ENCODE measurements at regions not wholly inside any gene's neighbourhood (a gene's known extent, or its start where the extent isn't known, plus 50 kb on each side); places are given as distances from the start of the nearest gene placed in this dataset.

DNA sequence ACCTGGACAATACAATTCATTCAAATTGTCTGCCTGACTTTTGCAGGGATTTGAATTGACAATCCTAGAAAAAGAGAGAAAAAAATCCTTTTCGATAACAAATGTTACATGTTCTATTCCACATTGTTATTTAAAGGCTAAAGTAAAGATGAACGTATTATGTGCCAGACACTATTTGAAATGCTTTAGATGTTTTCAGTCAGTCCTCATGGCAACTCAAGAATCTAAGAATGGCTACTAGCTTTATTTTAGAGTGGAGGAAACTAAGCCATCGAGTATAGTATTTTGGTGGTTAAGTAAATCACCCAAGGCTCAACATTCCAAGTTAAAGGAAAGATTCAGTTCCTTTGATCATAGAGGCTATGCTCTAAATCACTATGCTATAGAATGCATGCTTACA lies 558.6 kb upstream of the MAN1A1 start:
- no peaks in the 10 kb centered on the region for H3K27me3 Mint-ChIP-seq
- no peak for DNase-seq
- H3K4me1 Mint-ChIP-seq (ENCODE audit: low read depth): no peaks in the 10 kb centered on the region
- no peaks in the 10 kb centered on the region for H3K36me3 Mint-ChIP-seq (ENCODE audit: low read depth)
- no peak overlapping the region for H3K4me3 Mint-ChIP-seq
- H3K9me3 Mint-ChIP-seq: peaks cover 2% of the 10 kb centered on the region
- no peak overlapping the region for H3K27ac Mint-ChIP-seq

DNA sequence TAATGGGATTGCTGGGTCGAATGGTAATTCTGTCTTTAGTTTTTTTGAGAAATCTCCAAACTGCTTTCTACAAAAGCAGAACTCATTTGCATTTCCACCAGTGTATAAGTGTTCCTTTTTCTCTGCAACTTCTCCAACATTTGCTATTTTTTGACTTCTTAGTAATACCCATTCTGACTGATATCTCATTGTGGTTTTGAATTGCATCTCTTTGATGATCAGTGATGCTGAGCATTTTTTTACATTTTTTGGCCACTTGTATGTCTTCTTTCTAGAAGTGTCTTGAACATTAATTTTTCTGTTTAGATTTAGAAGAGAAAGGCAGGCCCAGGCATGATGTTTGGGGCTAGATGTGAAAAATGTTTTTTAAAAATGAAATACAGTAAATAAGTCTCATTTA lies 553.1 kb upstream of the MAN1A1 start:
- Mint-ChIP-seq H3K4me1 (ENCODE audit: low read depth) (no peaks in the 10 kb centered on the region), H3K9me3 (no peaks in the 10 kb centered on the region), H3K36me3 (ENCODE audit: low read depth) (no peaks in the 10 kb centered on the region), H3K4me3 (no peak overlapping the region), H3K27ac (no peak overlapping the region), H3K27me3 (peaks cover 2% of the 10 kb centered on the region)
- no peak for DNase-seq

DNA sequence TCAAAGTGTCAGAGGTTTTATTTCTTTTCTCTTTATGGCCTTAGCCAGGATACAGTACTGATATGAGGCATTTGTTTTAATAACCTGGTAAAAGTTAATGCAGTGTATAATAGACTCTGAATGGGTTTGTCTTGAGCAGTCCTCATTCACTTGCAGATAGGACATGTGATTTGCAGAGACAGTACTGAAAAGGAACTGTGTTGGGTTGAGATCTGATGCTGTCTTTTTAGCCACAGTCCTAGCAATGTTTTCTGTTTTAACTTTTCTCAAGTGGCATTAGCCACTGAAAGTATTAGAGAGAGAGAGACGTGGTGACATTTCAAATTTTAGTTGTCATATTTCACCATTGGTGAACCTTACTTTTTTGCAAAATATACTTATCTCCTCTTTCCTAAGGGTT lies 547.2 kb upstream of the MAN1A1 start:
- Mint-ChIP-seq H3K36me3 (ENCODE audit: low read depth) (no peaks in the 10 kb centered on the region), H3K4me3 (no peak overlapping the region), H3K27me3 (no peaks in the 10 kb centered on the region), H3K9me3 (no peaks in the 10 kb centered on the region), H3K27ac (no peak overlapping the region), H3K4me1 (ENCODE audit: low read depth) (no peaks in the 10 kb centered on the region)
- DNase-seq: no peak

DNA sequence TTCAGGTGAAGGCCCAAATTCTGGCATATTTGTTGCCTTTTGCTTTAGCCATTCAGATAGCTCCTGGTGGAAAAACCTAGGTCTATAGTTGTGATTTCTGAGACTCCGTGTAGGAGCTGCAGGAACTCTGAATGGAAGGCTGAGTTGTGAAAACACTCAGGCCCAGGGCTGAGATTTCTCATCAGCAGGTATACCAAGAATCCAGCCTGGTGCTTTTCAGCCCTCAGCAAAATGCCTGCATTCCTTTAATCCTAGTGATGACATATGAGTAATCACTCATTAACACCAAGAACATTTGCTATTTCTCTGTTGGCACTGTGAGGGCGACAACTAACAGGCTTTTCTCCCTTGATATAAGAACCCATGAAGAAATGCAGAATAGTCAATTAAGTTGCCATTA lies 546.1 kb upstream of the MAN1A1 start:
- H3K4me3 Mint-ChIP-seq: no peak overlapping the region
- H3K36me3 Mint-ChIP-seq (ENCODE audit: low read depth): no peaks in the 10 kb centered on the region
- H3K4me1 Mint-ChIP-seq (ENCODE audit: low read depth): no peaks in the 10 kb centered on the region
- no peaks in the 10 kb centered on the region for H3K27me3 Mint-ChIP-seq
- no peaks in the 10 kb centered on the region for H3K9me3 Mint-ChIP-seq
- no peak for DNase-seq
- no peak overlapping the region for H3K27ac Mint-ChIP-seq

DNA sequence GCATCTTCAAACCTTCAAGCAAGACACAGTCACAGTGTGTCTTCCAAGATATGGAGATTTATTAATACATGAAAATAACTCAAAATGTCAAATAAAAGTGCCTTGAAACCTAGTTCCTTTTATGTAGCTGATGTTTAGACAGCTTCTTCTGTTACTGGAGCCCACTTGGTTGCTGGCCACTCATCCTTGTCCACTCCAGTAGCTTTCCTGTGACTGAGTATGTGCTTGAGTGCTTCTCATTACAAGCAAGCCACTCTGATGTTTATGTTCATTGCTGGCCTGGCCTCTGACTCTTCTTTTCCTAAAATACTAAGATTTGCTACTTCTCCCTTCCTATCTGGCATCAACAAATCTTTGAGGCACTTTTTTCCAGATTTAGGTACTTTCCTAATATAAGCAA lies 545.2 kb upstream of the MAN1A1 start:
- no peak for DNase-seq
- H3K27ac Mint-ChIP-seq: no peak overlapping the region
- H3K27me3 Mint-ChIP-seq: no peaks in the 10 kb centered on the region
- H3K4me1 Mint-ChIP-seq (ENCODE audit: low read depth): no peaks in the 10 kb centered on the region
- H3K9me3 Mint-ChIP-seq: no peaks in the 10 kb centered on the region
- no peak overlapping the region for H3K4me3 Mint-ChIP-seq
- no peaks in the 10 kb centered on the region for H3K36me3 Mint-ChIP-seq (ENCODE audit: low read depth)

DNA sequence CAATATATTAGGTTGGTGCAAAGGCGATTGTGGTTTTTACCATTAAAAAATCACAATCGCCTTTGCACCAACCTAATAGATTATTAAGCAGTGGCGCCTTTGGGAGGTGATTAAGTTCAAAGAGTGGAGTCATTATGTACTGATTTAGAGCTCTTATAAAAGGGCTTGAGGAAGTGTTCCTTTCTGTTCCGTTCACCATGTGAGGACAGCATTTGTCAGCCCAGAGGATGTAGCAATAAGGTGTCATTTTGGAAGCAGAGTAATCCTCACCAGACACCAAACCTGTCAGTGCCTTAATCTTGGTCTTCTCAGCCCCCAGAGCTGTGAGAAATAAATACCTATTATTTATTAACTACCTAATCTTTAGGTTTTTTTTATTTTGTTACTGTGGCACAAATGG lies 542.1 kb upstream of the MAN1A1 start:
- no peaks in the 10 kb centered on the region for H3K27me3 Mint-ChIP-seq
- no peaks in the 10 kb centered on the region for H3K36me3 Mint-ChIP-seq (ENCODE audit: low read depth)
- DNase-seq: no peak
- no peaks in the 10 kb centered on the region for H3K4me1 Mint-ChIP-seq (ENCODE audit: low read depth)
- H3K27ac Mint-ChIP-seq: no peak overlapping the region
- no peak overlapping the region for H3K4me3 Mint-ChIP-seq
- no peaks in the 10 kb centered on the region for H3K9me3 Mint-ChIP-seq

DNA sequence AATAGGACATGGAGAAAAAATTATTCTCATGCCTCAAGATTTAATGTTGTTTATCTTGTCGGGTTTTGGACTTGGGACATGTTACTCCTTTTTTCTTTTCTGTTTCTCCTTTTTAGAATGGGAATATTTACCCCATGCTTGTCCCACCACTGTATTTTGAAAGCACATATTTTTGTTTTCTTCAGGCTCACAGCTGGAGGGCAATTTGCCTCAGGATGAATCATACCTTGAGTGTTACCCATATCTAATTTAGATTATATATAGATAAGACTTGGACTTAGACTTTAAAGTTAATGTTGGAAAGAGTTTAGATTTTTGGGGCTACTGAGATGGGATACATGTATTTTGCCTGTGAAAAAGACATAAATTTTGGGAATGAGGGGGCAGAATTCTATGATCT lies 541.6 kb upstream of the MAN1A1 start:
- H3K27ac Mint-ChIP-seq: no peak overlapping the region
- H3K9me3 Mint-ChIP-seq: no peaks in the 10 kb centered on the region
- H3K4me1 Mint-ChIP-seq (ENCODE audit: low read depth): no peaks in the 10 kb centered on the region
- H3K36me3 Mint-ChIP-seq (ENCODE audit: low read depth): no peaks in the 10 kb centered on the region
- DNase-seq: no peak
- no peak overlapping the region for H3K4me3 Mint-ChIP-seq
- H3K27me3 Mint-ChIP-seq: no peaks in the 10 kb centered on the region

DNA sequence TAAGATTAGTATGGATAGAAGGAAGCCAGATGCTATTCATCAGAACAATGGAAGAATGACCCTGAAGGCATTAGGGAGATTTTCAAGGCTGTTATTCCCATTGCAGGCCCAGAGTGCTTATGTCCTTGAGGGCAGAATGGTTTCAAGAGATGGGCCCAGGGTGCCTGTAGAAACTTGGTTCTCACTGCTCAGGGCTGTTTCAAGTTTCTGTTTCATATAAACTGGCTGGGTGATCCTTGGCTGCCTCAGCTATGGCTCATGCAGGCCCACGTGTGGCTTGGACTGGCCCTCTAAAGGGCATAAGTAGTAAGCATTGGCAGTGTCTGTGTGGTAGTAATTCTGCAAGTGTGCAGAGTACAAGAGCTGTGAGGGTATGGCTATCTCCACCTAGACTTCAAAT lies 540.9 kb upstream of the MAN1A1 start:
- Mint-ChIP-seq H3K4me1 (ENCODE audit: low read depth) (no peaks in the 10 kb centered on the region), H3K27ac (no peak overlapping the region), H3K27me3 (no peaks in the 10 kb centered on the region), H3K36me3 (ENCODE audit: low read depth) (no peaks in the 10 kb centered on the region), H3K4me3 (no peak overlapping the region), H3K9me3 (no peaks in the 10 kb centered on the region)
- no peak for DNase-seq

DNA sequence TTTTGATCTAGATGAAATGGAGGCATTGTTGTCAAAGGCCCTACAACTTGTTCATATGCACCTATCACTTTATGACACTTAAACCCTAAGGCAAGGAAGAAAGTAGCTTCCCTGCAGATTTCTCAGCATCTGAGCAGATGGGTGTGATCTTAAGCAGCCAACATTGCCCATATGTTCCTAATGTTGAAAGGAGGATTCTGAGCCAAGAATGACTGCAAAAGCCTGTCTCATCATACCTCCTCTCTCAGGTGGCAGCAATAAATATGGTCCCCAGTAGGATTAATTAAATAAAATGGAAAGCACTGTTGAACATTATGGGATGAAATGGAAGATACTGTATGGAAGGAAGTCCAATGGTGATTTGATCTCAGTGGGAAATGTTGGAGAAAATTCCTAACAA lies 538.1 kb upstream of the MAN1A1 start:
- H3K4me3 Mint-ChIP-seq: no peak overlapping the region
- H3K36me3 Mint-ChIP-seq (ENCODE audit: low read depth): no peaks in the 10 kb centered on the region
- H3K27me3 Mint-ChIP-seq: no peaks in the 10 kb centered on the region
- H3K27ac Mint-ChIP-seq: no peak overlapping the region
- no peaks in the 10 kb centered on the region for H3K9me3 Mint-ChIP-seq
- DNase-seq: no peak
- H3K4me1 Mint-ChIP-seq (ENCODE audit: low read depth): no peaks in the 10 kb centered on the region

DNA sequence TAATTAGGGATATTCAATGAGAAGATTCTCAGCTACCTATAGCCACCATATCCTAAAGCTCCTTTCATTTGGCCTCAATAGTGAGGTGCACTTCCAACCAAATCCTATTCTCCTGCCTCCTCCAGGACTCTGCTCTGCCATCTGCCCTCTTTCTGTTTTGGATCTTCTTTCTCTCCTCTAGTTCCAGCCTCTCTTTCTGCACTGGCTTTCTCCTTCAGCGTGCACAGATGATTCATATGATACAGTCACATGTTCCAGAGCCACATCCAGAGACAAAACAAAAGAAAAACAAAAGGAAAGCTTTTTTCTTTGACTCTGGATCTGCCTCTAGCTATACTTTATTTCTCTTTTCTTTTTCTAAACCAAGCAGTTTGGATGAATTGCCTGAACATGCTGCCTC lies 531.9 kb upstream of the MAN1A1 start:
- H3K36me3 Mint-ChIP-seq (ENCODE audit: low read depth): no peaks in the 10 kb centered on the region
- no peak overlapping the region for H3K4me3 Mint-ChIP-seq
- H3K4me1 Mint-ChIP-seq (ENCODE audit: low read depth): no peaks in the 10 kb centered on the region
- H3K9me3 Mint-ChIP-seq: no peaks in the 10 kb centered on the region
- no peak for DNase-seq
- no peaks in the 10 kb centered on the region for H3K27me3 Mint-ChIP-seq
- H3K27ac Mint-ChIP-seq: no peak overlapping the region

DNA sequence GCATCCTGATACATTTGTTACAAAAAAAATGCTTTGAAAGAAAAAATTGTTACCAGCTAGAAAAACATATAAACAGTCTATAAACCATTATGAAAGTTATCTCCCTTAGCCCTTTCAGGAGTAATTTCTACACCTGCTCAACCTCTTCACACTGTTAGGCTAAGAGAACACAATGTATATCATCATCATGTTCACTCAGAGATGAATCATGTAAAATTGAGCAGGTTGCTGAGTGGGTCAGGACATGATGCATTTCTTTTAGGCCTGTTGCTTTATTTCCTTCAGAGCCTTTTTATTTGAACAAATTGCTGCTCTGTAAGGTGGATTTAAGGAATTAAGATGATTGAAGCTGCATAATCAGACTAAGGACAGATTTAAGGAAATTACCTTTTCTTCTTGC lies 531.3 kb upstream of the MAN1A1 start:
- H3K27me3 Mint-ChIP-seq: no peaks in the 10 kb centered on the region
- H3K36me3 Mint-ChIP-seq (ENCODE audit: low read depth): no peaks in the 10 kb centered on the region
- H3K27ac Mint-ChIP-seq: no peak overlapping the region
- no peak for DNase-seq
- H3K4me3 Mint-ChIP-seq: no peak overlapping the region
- no peaks in the 10 kb centered on the region for H3K9me3 Mint-ChIP-seq
- no peaks in the 10 kb centered on the region for H3K4me1 Mint-ChIP-seq (ENCODE audit: low read depth)

DNA sequence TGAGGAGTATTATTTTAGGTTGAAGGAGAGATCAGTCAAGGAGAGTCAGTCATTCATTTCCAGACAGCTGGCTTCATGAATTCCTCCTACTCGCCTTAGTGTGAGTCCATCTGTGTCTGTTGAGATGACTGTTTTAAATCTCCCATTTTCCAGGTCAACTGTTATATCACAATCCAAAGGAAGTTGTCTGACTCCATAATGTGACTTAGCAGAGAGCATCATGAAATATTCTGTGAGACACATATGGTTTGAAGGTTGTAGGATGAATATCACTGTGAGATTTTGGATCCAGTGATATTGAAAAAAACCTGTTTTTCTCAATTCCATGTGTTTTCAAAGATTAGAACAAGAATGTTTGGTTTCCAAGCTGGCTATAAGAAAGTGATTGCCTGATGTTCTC lies 530.2 kb upstream of the MAN1A1 start:
- no peaks in the 10 kb centered on the region for H3K9me3 Mint-ChIP-seq
- H3K4me3 Mint-ChIP-seq: no peak overlapping the region
- no peaks in the 10 kb centered on the region for H3K27me3 Mint-ChIP-seq
- H3K36me3 Mint-ChIP-seq (ENCODE audit: low read depth): no peaks in the 10 kb centered on the region
- no peak overlapping the region for H3K27ac Mint-ChIP-seq
- no peak for DNase-seq
- no peaks in the 10 kb centered on the region for H3K4me1 Mint-ChIP-seq (ENCODE audit: low read depth)

DNA sequence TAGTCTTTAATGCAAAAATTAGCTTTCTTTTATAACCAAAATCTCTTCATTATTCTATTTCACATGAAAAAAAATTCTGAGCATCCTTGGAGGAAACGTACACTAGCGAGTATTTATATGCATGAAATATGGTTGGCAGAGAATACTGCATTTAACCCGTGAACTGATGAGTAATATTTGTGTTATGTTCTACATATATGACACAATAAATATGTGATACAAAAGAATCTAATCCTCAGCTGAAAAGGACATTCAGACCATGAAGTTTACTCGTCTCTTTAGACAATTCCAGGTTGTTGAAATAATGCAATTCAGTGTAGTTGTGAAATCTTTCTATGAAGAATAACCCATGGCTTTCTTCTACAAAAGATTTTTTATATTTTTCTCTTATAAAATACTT lies 524.8 kb upstream of the MAN1A1 start:
- no peak for DNase-seq
- no peaks in the 10 kb centered on the region for H3K4me1 Mint-ChIP-seq (ENCODE audit: low read depth)
- H3K4me3 Mint-ChIP-seq: no peak overlapping the region
- H3K27ac Mint-ChIP-seq: no peak overlapping the region
- H3K36me3 Mint-ChIP-seq (ENCODE audit: low read depth): no peaks in the 10 kb centered on the region
- H3K27me3 Mint-ChIP-seq: no peaks in the 10 kb centered on the region
- H3K9me3 Mint-ChIP-seq: no peaks in the 10 kb centered on the region

DNA sequence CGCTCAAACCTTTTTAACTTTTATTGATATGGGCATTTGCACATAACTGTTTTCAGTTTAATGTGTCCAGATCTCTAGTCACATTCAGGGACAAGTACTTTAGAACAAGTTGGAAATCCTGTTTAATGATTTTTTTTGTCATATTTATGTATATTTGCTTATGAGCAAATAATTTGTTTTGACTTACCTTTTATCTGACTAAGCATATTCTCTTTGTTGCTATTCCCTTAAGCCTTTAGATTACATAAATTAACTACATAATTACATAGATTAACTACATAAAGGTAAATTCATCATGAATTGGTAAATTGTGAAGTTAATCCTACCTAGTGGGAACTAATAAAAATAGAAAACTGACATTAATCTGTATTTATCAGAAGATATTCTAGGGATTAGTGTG lies 523.5 kb upstream of the MAN1A1 start:
- no peak overlapping the region for H3K27ac Mint-ChIP-seq
- no peaks in the 10 kb centered on the region for H3K36me3 Mint-ChIP-seq (ENCODE audit: low read depth)
- H3K4me3 Mint-ChIP-seq: no peak overlapping the region
- DNase-seq: no peak
- no peaks in the 10 kb centered on the region for H3K4me1 Mint-ChIP-seq (ENCODE audit: low read depth)
- no peaks in the 10 kb centered on the region for H3K9me3 Mint-ChIP-seq
- H3K27me3 Mint-ChIP-seq: no peaks in the 10 kb centered on the region

DNA sequence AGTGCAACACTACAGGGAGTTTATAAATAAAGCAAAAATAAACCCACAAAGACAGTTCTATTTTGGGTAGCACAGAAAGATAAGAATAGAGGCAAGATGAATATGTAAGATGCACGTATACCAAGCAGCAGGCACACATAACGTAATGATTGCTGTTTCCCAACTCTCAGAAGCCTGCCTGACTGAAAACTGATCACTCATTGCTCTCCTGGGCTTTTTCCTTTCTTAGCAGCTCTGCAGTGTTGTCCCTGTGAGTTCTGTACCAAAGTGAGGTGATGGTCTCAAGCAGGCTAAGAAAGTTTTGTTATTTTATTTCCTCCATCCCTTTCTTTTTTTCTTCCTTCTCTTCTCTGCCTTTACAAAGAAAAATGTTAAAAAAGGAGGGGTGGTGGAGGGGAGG lies 522.0 kb upstream of the MAN1A1 start:
- Mint-ChIP-seq H3K27ac (no peak overlapping the region), H3K4me3 (no peak overlapping the region), H3K4me1 (ENCODE audit: low read depth) (no peaks in the 10 kb centered on the region), H3K36me3 (ENCODE audit: low read depth) (no peaks in the 10 kb centered on the region), H3K9me3 (no peaks in the 10 kb centered on the region), H3K27me3 (no peaks in the 10 kb centered on the region)
- no peak for DNase-seq

DNA sequence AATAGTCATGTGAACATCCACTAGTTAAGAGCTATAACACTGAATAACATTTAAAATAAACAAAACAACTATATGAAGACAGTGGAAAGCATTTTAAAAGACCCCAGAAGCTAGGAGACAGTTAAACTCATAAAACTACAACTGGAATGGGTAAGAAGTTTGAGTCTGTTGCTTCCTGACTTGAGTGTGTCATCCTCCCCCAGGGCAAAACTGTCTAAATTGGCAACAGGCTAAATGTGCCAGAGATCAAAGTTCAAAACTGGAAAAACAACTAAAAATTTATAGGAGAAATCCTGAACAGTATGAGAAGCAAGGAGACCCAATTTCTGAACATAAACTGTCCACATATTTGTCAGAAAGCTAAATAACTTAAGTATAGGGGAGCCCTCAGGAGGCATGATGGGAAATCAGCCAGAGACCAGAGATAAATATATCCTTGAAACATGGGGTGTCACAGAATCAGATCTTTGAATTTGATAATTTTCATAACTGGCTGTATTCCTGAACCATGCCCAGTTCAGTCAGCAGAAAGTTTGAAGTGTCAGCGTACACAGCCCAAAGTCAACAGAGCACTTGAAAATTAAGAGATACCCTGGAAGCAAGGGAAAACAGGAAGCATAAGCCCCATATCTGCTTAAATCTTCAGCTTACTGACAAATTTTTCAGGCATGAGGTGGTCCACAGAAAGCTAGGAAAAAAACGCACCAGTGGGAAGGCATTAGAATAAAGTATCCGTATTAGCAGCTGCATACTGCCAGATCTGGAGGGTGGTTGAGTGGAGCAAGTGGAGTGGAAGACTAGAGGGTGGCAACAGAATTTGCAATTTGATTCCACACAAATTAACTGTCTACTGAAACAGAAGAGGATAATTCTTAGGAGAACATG lies 516.1 kb upstream of the MAN1A1 start:
- Mint-ChIP-seq H3K36me3 (ENCODE audit: low read depth) (no peaks in the 10 kb centered on the region), H3K4me1 (ENCODE audit: low read depth) (no peaks in the 10 kb centered on the region), H3K4me3 (no peak overlapping the region), H3K27ac (no peak overlapping the region), H3K27me3 (peaks cover 19% of the 10 kb centered on the region), H3K9me3 (peaks cover 10% of the 10 kb centered on the region)
- DNase-seq: no peak
